CD14-positive monocyte (primary cell): ENCODE measurements at regions not wholly inside any gene's neighbourhood (a gene's known extent, or its start where the extent isn't known, plus 50 kb on each side); places are given as distances from the start of the nearest gene placed in this dataset.

Experiments used
- DNase-seq, 3 donors: peaks; one replicate each; pipeline ENCODE4 v3.0.0-alpha.2; 2011 to 2022
- H2AFZ ChIP-seq: 2 replicates; pipeline ENCODE4 v1.6.0; 2012; ENCODE audit warnings: mild to moderate bottlenecking, low read depth, low read length, inconsistent platforms; ENCODE audit not compliant: insufficient read depth, poor library complexity, severe bottlenecking
- H3K27ac ChIP-seq, 2 donors: 1 replicate in 1 of 2; 2 replicates in 1 of 2; pipeline ENCODE4 v1.5.1; 2012 to 2013; ENCODE audit warnings: low read length in 2 of 2, control low read depth in 1 of 2, inconsistent platforms in 1 of 2, low read depth in 1 of 2, mild to moderate bottlenecking in 1 of 2
- H3K27me3 ChIP-seq, 2 donors: one replicate each; pipeline versions ENCODE4 v1.6.0 to v1.6.1; 2011 to 2013; ENCODE audit warnings: low read length in 2 of 2; ENCODE audit not compliant: control insufficient read depth in 2 of 2, insufficient read depth in 2 of 2
- H3K36me3 ChIP-seq, 2 donors: replicated peaks in 1 of 2; 1 replicate in 1 of 2; 2 replicates in 1 of 2; pipeline versions ENCODE4 v1.5.1 to v1.6.1; 2012 to 2013; ENCODE audit warnings: low read length in 2 of 2, control low read depth in 1 of 2, inconsistent platforms in 1 of 2, mild to moderate bottlenecking in 1 of 2; ENCODE audit not compliant: insufficient read depth in 2 of 2, control insufficient read depth in 1 of 2
- H3K4me1 ChIP-seq, 2 donors: 1 replicate in 1 of 2; 2 replicates in 1 of 2; pipeline versions ENCODE4 v1.5.1 to v1.6.1; 2012 to 2013; ENCODE audit warnings: low read length in 2 of 2, control low read depth in 1 of 2, inconsistent platforms in 1 of 2, mild to moderate bottlenecking in 1 of 2, moderate library complexity in 1 of 2; ENCODE audit not compliant: insufficient read depth in 2 of 2, control insufficient read depth in 1 of 2
- H3K4me2 ChIP-seq: replicated peaks from 2 replicates; pipeline ENCODE3; 2012; ENCODE audit warnings: low read length, moderate library complexity, mild to moderate bottlenecking; ENCODE audit not compliant: poor library complexity, severe bottlenecking; ENCODE audit errors: extremely low read depth
- H3K4me3 ChIP-seq, 3 experiments: fragments of 200-600 bp in 1 of 3; sonication (generic) in 1 of 3; replicated peaks in 1 of 3; 1 replicate in 2 of 3; 2 replicates in 1 of 3; pipeline ENCODE4 v1.5.1; 2011 to 2013; ENCODE audit warnings: low read length in 3 of 3, mild to moderate bottlenecking in 3 of 3, control low read depth in 2 of 3, low read depth in 2 of 3, inconsistent platforms in 1 of 3, moderate library complexity in 1 of 3
- H3K79me2 ChIP-seq: 2 replicates; pipeline ENCODE4 v1.6.0; 2012; ENCODE audit warnings: mild to moderate bottlenecking, control low read depth, inconsistent platforms, low read length, moderate library complexity; ENCODE audit not compliant: insufficient read depth
- H3K9ac ChIP-seq: 2 replicates; pipeline ENCODE4 v1.6.0; 2017; ENCODE audit warnings: low read length, mild to moderate bottlenecking; ENCODE audit not compliant: insufficient read depth, poor library complexity, severe bottlenecking
- H3K9me3 ChIP-seq, 2 donors: replicated peaks in 1 of 2; 1 replicate in 1 of 2; 2 replicates in 1 of 2; pipeline versions ENCODE4 v1.5.1 to v1.6.1; 2012 to 2013; ENCODE audit warnings: low read length in 2 of 2, control low read depth in 1 of 2; ENCODE audit not compliant: control insufficient read depth in 1 of 2, insufficient read depth in 1 of 2
- H4K20me1 ChIP-seq: 2 replicates; pipeline ENCODE4 v1.6.0; 2012; ENCODE audit warnings: mild to moderate bottlenecking, low read length, control low read depth, moderate library complexity; ENCODE audit not compliant: insufficient read depth
- H3K27ac Mint-ChIP-seq, 7 donors: one replicate each; pipeline ENCODE4 v1.8.0; 2020; ENCODE audit warnings: mild to moderate bottlenecking in 7 of 7, mixed read lengths in 7 of 7, moderate library complexity in 6 of 7, inconsistent platforms in 2 of 7
- H3K27me3 Mint-ChIP-seq, 3 donors: one replicate each; pipeline ENCODE4 v1.8.0; 2021 to 2022; ENCODE audit warnings: low read depth in 3 of 3, mild to moderate bottlenecking in 3 of 3, mixed read lengths in 3 of 3, moderate library complexity in 3 of 3, inconsistent platforms in 1 of 3
- H3K36me3 Mint-ChIP-seq, 2 donors: one replicate each; pipeline ENCODE4 v1.8.0; 2020; ENCODE audit warnings: mixed read lengths in 2 of 2, inconsistent platforms in 1 of 2, mild to moderate bottlenecking in 1 of 2
- H3K4me1 Mint-ChIP-seq: one replicate; pipeline ENCODE4 v1.8.0; 2020; ENCODE audit warnings: mild to moderate bottlenecking, mixed read lengths
- H3K4me3 Mint-ChIP-seq, 2 donors: one replicate each; pipeline ENCODE4 v1.8.0; 2020; ENCODE audit warnings: mild to moderate bottlenecking in 2 of 2, mixed read lengths in 2 of 2, moderate library complexity in 1 of 2
- H3K9me3 Mint-ChIP-seq, 7 donors: one replicate each; pipeline ENCODE4 v1.8.0; 2020 to 2022; ENCODE audit warnings: mixed read lengths in 7 of 7, mild to moderate bottlenecking in 6 of 7, moderate library complexity in 6 of 7, inconsistent platforms in 2 of 7
- CTCF ChIP-seq: fragments of 200-600 bp; IDR thresholded peaks from one replicate; pipeline ENCODE4 v1.8.0; 2022; ENCODE audit warnings: antibody characterized with exemption, mild to moderate bottlenecking
- WGBS: methylation state at CpG from one replicate; pipeline ENCODE4 v1.1.5; 2013; ENCODE audit warnings: missing lambda C conversion rate; ENCODE audit not compliant: insufficient coverage; 5-methylcytosine and 5-hydroxymethylcytosine counted together
- intact Hi-C, 2 donors: fragments of 100-400 bp; cut with micrococcal nuclease; formaldehyde crosslinking; loops; one replicate each; pipeline versions ENCODE4 v1.15.0 to v1.15.1; 2023

GRCh38 chr6:76438768-76439167 is 366.3 kb upstream of the IMPG1 start:
- Histone ChIP-seq H3K4me1 (no peaks in the 10 kb centered on the region), H3K36me3 (no peaks in the 10 kb centered on the region), H3K9ac (no peak overlapping the region), H2AFZ (no peak overlapping the region), H3K9me3 (peaks cover 0 to 10% of the 10 kb centered on the region in 2 donors), H3K4me3 (no peak overlapping the region), H4K20me1 (no peaks in the 10 kb centered on the region), H3K4me2 (no peak overlapping the region), H3K27ac (no peak overlapping the region), H3K79me2 (no peaks in the 10 kb centered on the region), H3K27me3 (no peaks in the 10 kb centered on the region)
- no peak for TF ChIP-seq CTCF
- no peaks in the 10 kb centered on the region for H3K27me3 Mint-ChIP-seq
- no peak overlapping the region for H3K4me3 Mint-ChIP-seq
- intact Hi-C loops: no loop called here
- H3K9me3 Mint-ChIP-seq: peaks cover 0 to 3% (median 0%) of the 10 kb centered on the region in 7 donors
- DNase-seq: no peak
- WGBS: no CpG with 5 or more reads among the region's 1 CpG
- no peaks in the 10 kb centered on the region for H3K36me3 Mint-ChIP-seq
- no peak overlapping the region for H3K27ac Mint-ChIP-seq
- no peaks in the 10 kb centered on the region for H3K4me1 Mint-ChIP-seq

- H3K36me3 Mint-ChIP-seq: no peaks in the 10 kb centered on the region
- H3K27ac ChIP-seq: no peak overlapping the region
Measured at GRCh38 chr6:76435174-76435573, 362.7 kb upstream of the IMPG1 start.

More at GRCh38 chr6:76435174-76435573, 362.7 kb upstream of the IMPG1 start:
- no CpG with 5 or more reads among the region's 1 CpG for WGBS
- DNase-seq: no peak
- Histone ChIP-seq H3K9me3 (peaks cover 5 to 7% of the 10 kb centered on the region in 2 donors), H3K79me2 (no peaks in the 10 kb centered on the region), H2AFZ (no peak overlapping the region), H3K4me1 (no peaks in the 10 kb centered on the region), H3K4me3 (no peak overlapping the region), H3K9ac (no peak overlapping the region), H3K36me3 (no peaks in the 10 kb centered on the region), H3K4me2 (no peak overlapping the region), H3K27me3 (no peaks in the 10 kb centered on the region), H4K20me1 (no peaks in the 10 kb centered on the region)
- Mint-ChIP-seq H3K4me3 (no peak overlapping the region), H3K27me3 (no peaks in the 10 kb centered on the region), H3K4me1 (no peaks in the 10 kb centered on the region), H3K9me3 (peaks cover 0 to 8% (median 5%) of the 10 kb centered on the region in 7 donors), H3K27ac (peak overlapping the region in 2 of 7 donors; percentile 53 to 54)
- intact Hi-C loops: no loop called here
- TF ChIP-seq CTCF: no peak
